Effector memory CD4-positive, alpha-beta T cell (primary cell): ENCODE measurements at regions not wholly inside any gene's neighbourhood (a gene's known extent, or its start where the extent isn't known, plus 50 kb on each side); places are given as distances from the start of the nearest gene placed in this dataset.
A peak's percentile ranks its signal among the peaks of the same experiment; 100 is the strongest.

ENCODE experiments used
- DNase-seq, 3 donors: peaks; one replicate each; pipeline ENCODE4 v3.0.0-alpha.2; 2020
- H3K27ac ChIP-seq: 2 replicates; pipeline ENCODE4 v1.7.0; 2013; ENCODE audit warnings: mild to moderate bottlenecking, low read length, moderate library complexity; ENCODE audit not compliant: insufficient read depth, poor library complexity, severe bottlenecking
- H3K27me3 ChIP-seq: replicated peaks from 2 replicates; pipeline ENCODE4 v1.7.0; 2013; ENCODE audit warnings: mild to moderate bottlenecking, low read length; ENCODE audit not compliant: insufficient read depth, control insufficient read depth, poor library complexity, severe bottlenecking
- H3K36me3 ChIP-seq: 2 replicates; pipeline ENCODE4 v1.7.0; 2013; ENCODE audit warnings: mild to moderate bottlenecking, low read length, moderate library complexity; ENCODE audit not compliant: control insufficient read depth, insufficient read depth
- H3K4me1 ChIP-seq: 2 replicates; pipeline ENCODE4 v1.7.0; 2013; ENCODE audit warnings: low read length, mild to moderate bottlenecking; ENCODE audit not compliant: control insufficient read depth, insufficient read depth, poor library complexity, severe bottlenecking
- H3K4me3 ChIP-seq: 2 replicates; pipeline ENCODE4 v1.7.0; 2013; ENCODE audit warnings: low read length, low read depth, mild to moderate bottlenecking; ENCODE audit not compliant: insufficient read depth, poor library complexity, severe bottlenecking
- H3K9me3 ChIP-seq: 2 replicates; pipeline ENCODE4 v1.7.0; 2013; ENCODE audit warnings: mild to moderate bottlenecking, low read length, moderate library complexity; ENCODE audit not compliant: control insufficient read depth

DNA sequence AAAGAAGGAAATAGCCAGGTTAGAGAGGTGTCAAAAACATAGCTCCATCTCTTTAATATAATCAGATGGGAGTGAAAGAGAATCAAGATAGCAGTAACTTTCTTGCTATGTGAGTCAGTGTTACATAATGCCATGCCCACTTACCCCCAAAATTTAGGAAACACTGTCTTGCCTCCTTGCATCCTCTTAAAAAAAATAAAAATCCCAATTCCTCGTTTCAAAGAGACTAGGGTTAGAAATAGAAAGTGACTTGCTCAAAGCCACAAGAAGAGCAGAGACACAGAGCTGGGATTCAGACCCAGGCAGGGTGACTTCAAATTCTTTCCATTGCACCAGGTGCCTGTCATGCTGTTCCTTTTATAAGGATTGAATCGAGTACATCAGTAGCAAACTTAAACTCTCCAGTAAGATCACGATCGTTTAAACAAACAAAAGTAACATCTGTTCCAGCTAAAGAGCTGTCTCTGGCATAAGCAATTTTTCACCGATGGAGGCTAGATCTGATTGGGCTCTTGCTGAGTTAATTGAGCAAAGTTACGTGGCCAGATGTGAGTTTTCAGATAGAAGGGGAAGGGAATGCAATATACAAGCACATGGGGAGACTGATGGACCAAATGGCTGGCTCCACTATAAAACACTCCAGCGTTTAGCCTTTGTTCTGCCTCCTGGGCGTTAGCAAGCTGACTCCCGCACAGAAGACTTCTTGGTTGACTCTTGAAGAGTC lies 176.9 kb downstream of the PALM2AKAP2 start:
- no peaks in the 10 kb centered on the region for H3K27me3 ChIP-seq
- no peak overlapping the region for H3K27ac ChIP-seq
- no peak overlapping the region for H3K4me3 ChIP-seq

DNA sequence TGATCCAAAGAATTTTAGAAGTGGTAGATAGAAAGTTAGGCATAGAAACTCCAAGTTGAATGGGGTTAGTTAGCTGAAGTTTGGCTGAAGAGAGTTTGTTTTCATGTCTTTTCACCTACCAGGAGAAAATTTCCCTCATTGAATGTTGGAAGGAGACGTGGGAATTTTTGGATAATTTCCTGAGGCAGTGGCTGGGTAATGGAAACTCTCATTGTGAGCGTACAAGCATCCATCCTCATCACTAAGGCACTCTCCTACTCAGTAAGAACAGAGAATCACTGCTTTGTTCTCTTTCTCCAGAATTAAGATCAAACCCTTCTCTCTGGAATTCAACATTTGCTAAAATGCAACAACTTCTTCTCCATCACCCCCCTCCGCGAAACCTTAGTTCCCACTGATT lies 179.7 kb downstream of the PALM2AKAP2 start:
- H3K9me3 ChIP-seq, result no peaks in the 10 kb centered on the region
- no peak for DNase-seq
- no peak overlapping the region for H3K27ac ChIP-seq
- no peaks in the 10 kb centered on the region for H3K4me1 ChIP-seq
- no peak overlapping the region for H3K4me3 ChIP-seq
- H3K36me3 ChIP-seq, result no peaks in the 10 kb centered on the region
- no peaks in the 10 kb centered on the region for H3K27me3 ChIP-seq

More for the DNA sequence above, 176.9 kb downstream of the PALM2AKAP2 start:
- no peaks in the 10 kb centered on the region for H3K36me3 ChIP-seq
- H3K9me3 ChIP-seq, result no peaks in the 10 kb centered on the region
- DNase-seq, result no peak
- no peaks in the 10 kb centered on the region for H3K4me1 ChIP-seq

DNA sequence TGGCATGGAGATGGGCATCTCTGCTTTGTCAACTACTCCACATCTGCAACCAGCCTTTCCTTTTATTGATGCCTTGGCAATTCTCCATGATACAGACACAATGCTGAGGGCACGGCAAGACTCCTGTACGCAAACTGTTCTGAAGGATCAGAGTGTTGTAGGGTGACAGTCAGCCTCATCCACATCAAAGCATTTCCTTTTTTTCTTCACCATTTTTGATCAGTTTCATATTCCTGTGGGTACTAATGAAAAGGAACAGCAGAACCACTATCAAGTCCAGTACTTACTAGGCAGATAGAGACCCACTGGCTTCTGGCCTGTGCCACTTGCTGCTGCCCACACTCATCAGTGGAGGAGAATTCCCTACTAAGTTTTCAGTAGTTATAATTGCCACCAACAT lies 181.6 kb downstream of the PALM2AKAP2 start:
- Histone ChIP-seq H3K4me1 (no peaks in the 10 kb centered on the region), H3K9me3 (no peaks in the 10 kb centered on the region), H3K27me3 (no peaks in the 10 kb centered on the region), H3K27ac (no peak overlapping the region), H3K36me3 (no peaks in the 10 kb centered on the region), H3K4me3 (no peak overlapping the region)
- no peak for DNase-seq

DNA sequence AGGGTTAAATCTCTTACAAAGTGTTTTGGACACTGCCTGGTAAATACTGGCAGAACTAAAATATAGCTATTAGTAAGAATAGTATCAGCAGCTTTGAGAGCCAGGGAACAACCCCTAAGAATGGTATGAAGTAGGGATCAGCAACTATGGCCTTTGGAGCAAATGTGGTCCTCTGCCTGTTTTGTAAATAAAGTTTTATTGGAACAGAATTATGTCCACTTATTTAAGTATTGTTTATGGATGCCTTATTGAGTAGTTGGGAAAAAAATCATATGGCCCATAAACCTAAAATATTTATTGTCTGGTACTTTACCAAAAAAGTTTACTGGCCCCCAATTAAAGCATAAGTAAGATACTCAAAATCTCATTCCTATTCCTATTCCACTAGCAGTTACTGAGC lies 182.2 kb downstream of the PALM2AKAP2 start:
- Histone ChIP-seq H3K4me1 (no peaks in the 10 kb centered on the region), H3K9me3 (no peaks in the 10 kb centered on the region), H3K27me3 (no peaks in the 10 kb centered on the region), H3K36me3 (no peaks in the 10 kb centered on the region), H3K27ac (no peak overlapping the region), H3K4me3 (no peak overlapping the region)
- DNase-seq, result no peak

DNA sequence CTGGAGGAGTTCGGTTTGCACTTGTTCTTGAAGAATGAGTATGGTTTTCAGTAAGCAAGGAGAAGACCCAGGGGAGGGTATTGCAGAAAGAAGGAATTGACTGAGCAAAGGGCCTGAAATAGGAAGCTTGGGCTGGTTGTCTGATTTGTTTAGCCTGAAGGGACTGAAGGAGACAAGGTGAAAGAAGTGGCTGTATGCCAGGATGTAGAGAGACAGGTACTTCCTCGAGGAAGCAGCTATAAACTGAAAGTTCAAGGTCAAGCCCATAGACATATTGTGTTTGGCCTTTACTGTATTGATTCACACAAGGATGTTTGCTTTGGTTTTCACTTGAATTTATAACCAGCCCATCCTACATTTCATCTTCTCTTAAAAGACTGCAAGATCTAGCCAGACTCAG lies 183.1 kb downstream of the PALM2AKAP2 start:
- Histone ChIP-seq H3K4me3 (no peak overlapping the region), H3K9me3 (no peaks in the 10 kb centered on the region), H3K4me1 (peaks cover 8% of the 10 kb centered on the region), H3K36me3 (no peaks in the 10 kb centered on the region), H3K27ac (no peak overlapping the region), H3K27me3 (no peaks in the 10 kb centered on the region)
- no peak for DNase-seq

DNA sequence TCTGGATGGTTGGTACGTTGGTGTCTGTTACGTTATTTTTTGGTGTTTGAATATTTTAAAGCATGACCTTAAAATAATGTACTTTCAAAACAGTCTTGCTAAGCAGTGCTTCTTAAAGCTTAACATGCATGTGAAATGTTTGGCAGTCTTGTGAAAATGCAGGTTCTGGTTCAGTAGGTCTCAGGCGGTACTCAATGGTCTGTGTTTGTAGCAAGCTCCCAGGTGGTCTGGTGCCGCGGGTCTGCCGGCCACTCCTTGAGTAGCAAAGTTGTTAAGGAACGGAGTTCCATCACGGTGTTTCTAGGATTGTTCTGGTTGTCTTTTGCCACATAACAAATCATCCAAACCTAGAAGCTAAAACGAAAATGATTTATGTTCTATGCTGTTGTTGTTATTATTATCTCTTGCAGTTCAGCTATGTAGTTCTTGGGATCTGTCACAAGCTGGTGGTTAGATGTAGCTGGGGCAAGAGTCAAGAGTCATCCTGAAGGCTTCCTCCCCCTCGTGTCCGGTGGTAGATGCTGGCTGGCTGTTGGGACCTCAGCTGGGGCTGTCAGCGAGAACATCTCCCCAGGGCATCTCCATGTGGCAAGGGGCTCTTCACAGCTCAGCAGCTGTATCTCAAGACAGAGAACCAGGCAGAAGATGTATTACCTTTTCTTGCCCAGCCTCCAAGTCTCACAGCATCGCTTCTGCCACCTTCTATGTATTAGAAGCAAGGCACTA lies 186.8 kb downstream of the PALM2AKAP2 start:
- no peak for DNase-seq

DNA sequence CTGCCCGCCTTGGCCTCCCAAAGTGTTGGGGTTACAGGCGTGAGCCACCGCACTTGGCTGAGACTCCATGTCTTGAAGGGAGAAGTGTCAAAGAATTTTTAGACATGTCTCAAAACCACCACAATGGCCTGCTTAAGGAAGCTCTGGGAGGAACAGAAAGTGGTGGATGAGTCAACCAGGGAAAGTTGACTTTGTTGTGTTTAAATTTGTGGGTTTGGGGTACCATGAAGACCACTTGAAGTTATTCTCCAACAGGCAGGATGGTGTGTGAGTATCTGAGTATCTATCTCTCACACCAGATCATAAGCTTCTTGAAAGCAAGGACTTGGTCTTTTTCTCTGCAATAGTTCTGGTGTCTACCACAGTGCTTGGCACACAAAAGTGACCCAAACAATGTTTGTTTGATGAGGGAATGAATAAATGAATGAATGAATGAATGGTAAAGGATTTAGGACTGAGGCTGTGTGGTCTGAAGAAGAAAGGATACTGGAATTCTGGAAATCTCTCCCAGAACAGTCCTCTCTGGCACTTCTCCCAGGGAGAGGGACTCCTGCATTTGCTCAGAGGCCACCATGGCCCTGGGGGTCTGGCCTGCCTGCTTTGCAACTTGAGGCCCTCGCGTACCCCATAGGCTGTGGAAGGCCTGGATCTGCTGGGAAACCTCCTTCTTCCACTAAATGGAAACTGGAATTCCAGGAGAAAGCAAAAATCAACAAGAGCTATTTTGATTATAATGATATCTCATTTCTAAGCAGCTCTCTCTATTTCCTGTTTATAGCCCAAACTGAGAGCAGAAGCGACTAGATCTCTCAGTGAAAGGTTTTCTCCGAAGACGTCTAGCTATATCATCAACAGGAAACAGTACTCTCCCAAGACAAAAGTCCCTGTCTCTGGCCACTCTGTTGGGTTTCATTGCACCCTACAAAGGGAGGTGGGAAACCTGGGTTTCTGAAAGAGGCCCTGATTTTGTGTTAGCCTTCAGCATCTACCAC lies 187.9 kb downstream of the PALM2AKAP2 start:
- peaks cover 26% of the 10 kb centered on the region for H3K4me1 ChIP-seq
- H3K4me3 ChIP-seq, result peak overlapping the region; percentile 28
- peak overlapping the region; percentile 51 for H3K27ac ChIP-seq
- no peaks in the 10 kb centered on the region for H3K9me3 ChIP-seq
- H3K36me3 ChIP-seq, result no peaks in the 10 kb centered on the region
- H3K27me3 ChIP-seq, result no peaks in the 10 kb centered on the region
- no peak for DNase-seq

More for the DNA sequence above, 186.8 kb downstream of the PALM2AKAP2 start:
- Histone ChIP-seq H3K36me3 (no peaks in the 10 kb centered on the region), H3K4me1 (peaks cover 26% of the 10 kb centered on the region), H3K27ac (no peak overlapping the region), H3K4me3 (no peak overlapping the region), H3K27me3 (no peaks in the 10 kb centered on the region), H3K9me3 (no peaks in the 10 kb centered on the region)

DNA sequence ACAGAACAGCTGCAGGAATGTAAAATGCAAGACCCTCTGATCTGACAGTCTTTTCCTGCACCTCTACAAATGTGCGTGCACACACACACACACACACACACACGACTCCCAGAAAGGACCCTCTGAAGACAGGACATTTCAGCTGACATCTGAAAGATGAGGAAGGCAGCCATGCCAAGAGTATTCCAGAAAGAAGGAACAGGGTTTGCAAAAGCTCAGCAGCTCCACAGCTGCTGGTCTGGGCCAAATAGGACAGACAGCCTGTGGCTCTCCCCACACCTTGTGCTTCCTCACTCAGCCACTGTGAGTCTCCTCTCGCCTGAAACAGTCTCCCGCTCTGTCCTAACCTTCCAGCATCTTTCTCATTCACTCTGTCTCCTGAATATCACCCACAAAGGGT lies 189.0 kb downstream of the PALM2AKAP2 start:
- DNase-seq, result no peak
- H3K36me3 ChIP-seq, result no peaks in the 10 kb centered on the region
- peak overlapping the region; percentile 51 for H3K27ac ChIP-seq
- H3K4me1 ChIP-seq, result peaks cover 26% of the 10 kb centered on the region
- no peaks in the 10 kb centered on the region for H3K27me3 ChIP-seq
- no peaks in the 10 kb centered on the region for H3K9me3 ChIP-seq
- no peak overlapping the region for H3K4me3 ChIP-seq

DNA sequence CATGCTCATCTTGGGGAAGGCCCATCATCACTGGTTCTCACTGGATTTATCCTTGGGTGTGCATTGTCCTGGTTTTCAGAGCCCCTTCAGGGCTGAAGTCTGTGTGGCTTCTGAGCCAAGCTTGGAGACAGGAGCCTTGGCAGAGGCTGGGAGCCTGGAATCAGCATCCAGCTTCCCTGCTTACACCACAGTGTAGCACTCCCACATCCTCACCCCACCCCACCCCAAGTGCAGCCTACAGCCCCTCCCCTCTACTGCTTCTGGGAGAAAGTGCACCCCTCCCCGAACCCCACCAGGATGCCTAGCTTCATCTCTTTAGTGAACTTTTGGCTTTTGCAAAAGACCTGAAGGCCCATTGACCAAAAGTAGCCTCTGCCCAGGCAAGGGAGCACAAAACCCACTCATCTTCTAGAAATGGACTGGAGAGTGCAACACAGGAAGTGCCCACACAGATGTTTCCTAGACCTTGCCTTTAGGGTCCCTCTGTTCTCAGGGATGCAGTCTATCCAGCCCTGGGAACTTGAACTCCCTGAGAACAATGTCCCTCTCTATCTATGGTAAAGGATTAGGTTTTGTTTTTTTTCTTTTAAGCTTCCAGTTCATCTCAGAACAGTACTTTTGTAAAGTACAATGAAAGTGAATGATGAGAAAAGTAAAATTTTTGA lies 189.7 kb downstream of the PALM2AKAP2 start:
- Histone ChIP-seq H3K4me3 (no peak overlapping the region), H3K9me3 (no peaks in the 10 kb centered on the region), H3K27ac (no peak overlapping the region), H3K27me3 (no peaks in the 10 kb centered on the region), H3K36me3 (no peaks in the 10 kb centered on the region), H3K4me1 (peaks cover 26% of the 10 kb centered on the region)
- DNase-seq, result no peak
